Testis (tissue), 2 donors: ENCODE measurements at regions not wholly inside any gene's neighbourhood (a gene's known extent, or its start where the extent isn't known, plus 50 kb on each side); places are given as distances from the start of the nearest gene placed in this dataset.

Experiments used
- DNase-seq: peaks from one replicate; pipeline ENCODE4 v3.0.0-alpha.2; 2019
- H3K27ac ChIP-seq, 2 donors: fragments of 200-600 bp; sonication (generic); one replicate each; pipeline ENCODE4 v1.5.1; 2019
- H3K27me3 ChIP-seq: fragments of 200-600 bp; sonication (generic); one replicate; pipeline ENCODE4 v1.5.1; 2019
- H3K36me3 ChIP-seq: fragments of 200-600 bp; sonication (generic); one replicate; pipeline ENCODE4 v1.5.1; 2017; ENCODE audit warnings: low read depth; ENCODE audit errors: missing control alignments
- H3K4me1 ChIP-seq: fragments of 200-600 bp; sonication (generic); one replicate; pipeline ENCODE4 v1.5.1; 2019
- H3K4me3 ChIP-seq, 2 donors: fragments of 200-600 bp; sonication (generic); one replicate each; pipeline ENCODE4 v1.5.1; 2017 to 2019
- H3K9me3 ChIP-seq: fragments of 200-600 bp; sonication (generic); one replicate; pipeline ENCODE4 v1.5.1; 2017
- POLR2A ChIP-seq: fragments of 450-650 bp; IDR thresholded peaks from one replicate; pipeline ENCODE4 v1.6.1; 2017; ENCODE audit warnings: antibody characterized with exemption, mild to moderate bottlenecking, moderate library complexity
- WGBS, 2 donors: methylation state at CpG; one replicate each; pipeline ENCODE4 v1.1.5; 2018; 5-methylcytosine and 5-hydroxymethylcytosine counted together
- intact Hi-C: fragments of 100-400 bp; cut with DNase I; formaldehyde crosslinking; loops from one replicate; pipeline ENCODE4 v1.15.1; 2023; ENCODE audit warnings: low total_unique reads
- TF ChIP-seq, protein P1 (sequence below), 3 experiments: fragments of 450-650 bp in 2 of 3; fragments of 200-600 bp in 1 of 3; sonication (generic) in 1 of 3; IDR thresholded peaks; one replicate each; pipeline ENCODE4 v1.5.1; 2016 to 2019; ENCODE audit warnings: antibody characterized with exemption in 3 of 3, mild to moderate bottlenecking in 2 of 3, moderate library complexity in 1 of 3

- DNase-seq, result no peak
- H3K27me3 ChIP-seq, result no peaks in the 10 kb centered on the region
- H3K9me3 ChIP-seq, result no peaks in the 10 kb centered on the region
- no peaks in the 10 kb centered on the region for H3K36me3 ChIP-seq
- H3K4me1 ChIP-seq, result no peaks in the 10 kb centered on the region
- intact Hi-C loops, result no loop called here
- no peak overlapping the region for H3K27ac ChIP-seq
- TF ChIP-seq, protein P1, sequence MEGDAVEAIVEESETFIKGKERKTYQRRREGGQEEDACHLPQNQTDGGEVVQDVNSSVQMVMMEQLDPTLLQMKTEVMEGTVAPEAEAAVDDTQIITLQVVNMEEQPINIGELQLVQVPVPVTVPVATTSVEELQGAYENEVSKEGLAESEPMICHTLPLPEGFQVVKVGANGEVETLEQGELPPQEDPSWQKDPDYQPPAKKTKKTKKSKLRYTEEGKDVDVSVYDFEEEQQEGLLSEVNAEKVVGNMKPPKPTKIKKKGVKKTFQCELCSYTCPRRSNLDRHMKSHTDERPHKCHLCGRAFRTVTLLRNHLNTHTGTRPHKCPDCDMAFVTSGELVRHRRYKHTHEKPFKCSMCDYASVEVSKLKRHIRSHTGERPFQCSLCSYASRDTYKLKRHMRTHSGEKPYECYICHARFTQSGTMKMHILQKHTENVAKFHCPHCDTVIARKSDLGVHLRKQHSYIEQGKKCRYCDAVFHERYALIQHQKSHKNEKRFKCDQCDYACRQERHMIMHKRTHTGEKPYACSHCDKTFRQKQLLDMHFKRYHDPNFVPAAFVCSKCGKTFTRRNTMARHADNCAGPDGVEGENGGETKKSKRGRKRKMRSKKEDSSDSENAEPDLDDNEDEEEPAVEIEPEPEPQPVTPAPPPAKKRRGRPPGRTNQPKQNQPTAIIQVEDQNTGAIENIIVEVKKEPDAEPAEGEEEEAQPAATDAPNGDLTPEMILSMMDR (IDR thresholded peaks at IDR 0.05), result no peak
- TF ChIP-seq POLR2A, result no peak
- 44 to 55% methylated on average over 1 of the region's 1 CpG for WGBS, 2 donors
- no peak overlapping the region for H3K4me3 ChIP-seq
Measured at GRCh38 chr7:31413766-31414165, 73.2 kb upstream of the NEUROD6 start.

GRCh38 chr7:31416381-31416870 lies 75.9 kb upstream of the NEUROD6 start:
- Histone ChIP-seq H3K27me3 (no peaks in the 10 kb centered on the region), H3K4me3 (no peak overlapping the region), H3K9me3 (no peaks in the 10 kb centered on the region), H3K27ac (no peak overlapping the region), H3K36me3 (no peaks in the 10 kb centered on the region), H3K4me1 (no peaks in the 10 kb centered on the region)
- WGBS, 2 donors, result 78 to 87% methylated on average over 5 of the region's 5 CpGs
- no peak for DNase-seq
- intact Hi-C loops, result no loop called here
- no peak for TF ChIP-seq POLR2A
- TF ChIP-seq, protein P1 (IDR thresholded peaks at IDR 0.05), result no peak

GRCh38 chr7:31418928-31419327 lies 78.4 kb upstream of the NEUROD6 start:
- 91 to 96% methylated on average over 2 of the region's 2 CpGs for WGBS, 2 donors
- Histone ChIP-seq H3K9me3 (no peaks in the 10 kb centered on the region), H3K27me3 (no peaks in the 10 kb centered on the region), H3K36me3 (no peaks in the 10 kb centered on the region), H3K27ac (no peak overlapping the region), H3K4me3 (no peak overlapping the region), H3K4me1 (no peaks in the 10 kb centered on the region)
- no peak for DNase-seq
- TF ChIP-seq POLR2A, result no peak
- TF ChIP-seq, protein P1 (IDR thresholded peaks at IDR 0.05), result no peak
- intact Hi-C loops, result no loop called here

- no peaks in the 10 kb centered on the region for H3K36me3 ChIP-seq
- H3K27me3 ChIP-seq, result no peaks in the 10 kb centered on the region
- no peak for TF ChIP-seq POLR2A
- TF ChIP-seq, protein P1 (IDR thresholded peaks at IDR 0.05), result no peak
- no peaks in the 10 kb centered on the region for H3K9me3 ChIP-seq
- intact Hi-C loops, result no loop called here
- H3K27ac ChIP-seq, result no peak overlapping the region
- 63 to 67% methylated on average over 3 of the region's 3 CpGs for WGBS, 2 donors
- no peaks in the 10 kb centered on the region for H3K4me1 ChIP-seq
- no peak for DNase-seq
- no peak overlapping the region for H3K4me3 ChIP-seq
Measured at GRCh38 chr7:31419505-31420055, 79.1 kb upstream of the NEUROD6 start.

DNA sequence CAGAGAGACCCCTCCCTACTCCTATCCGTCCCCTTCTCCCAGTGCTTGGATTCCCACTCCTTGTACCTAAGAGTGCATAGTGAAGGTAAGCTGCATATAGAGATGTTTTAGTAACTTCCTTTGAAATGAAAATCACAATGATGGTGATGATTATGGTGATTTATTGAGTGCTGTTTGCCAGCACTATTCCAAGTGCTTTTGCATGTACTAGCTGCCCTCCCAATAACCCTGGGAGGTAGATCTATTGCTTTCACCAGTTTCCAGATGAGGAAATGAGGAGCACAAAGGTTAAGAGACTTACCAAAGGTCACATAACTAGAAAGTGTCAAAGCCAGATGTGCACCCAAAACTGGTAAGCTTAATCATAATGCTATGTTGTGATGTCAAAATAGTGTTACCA lies 80.4 kb upstream of the NEUROD6 start:
- H3K27ac ChIP-seq, result no peak overlapping the region
- intact Hi-C loops, result no loop called here

More for the DNA sequence above, 80.4 kb upstream of the NEUROD6 start:
- H3K36me3 ChIP-seq, result no peaks in the 10 kb centered on the region
- no peak for TF ChIP-seq POLR2A
- TF ChIP-seq, protein P1 (IDR thresholded peaks at IDR 0.05), result no peak
- H3K27me3 ChIP-seq, result no peaks in the 10 kb centered on the region
- no peak for DNase-seq
- H3K4me1 ChIP-seq, result no peaks in the 10 kb centered on the region
- no peaks in the 10 kb centered on the region for H3K9me3 ChIP-seq
- 77 to 83% methylated on average over 1 of the region's 1 CpG for WGBS, 2 donors
- H3K4me3 ChIP-seq, result no peak overlapping the region
